Right atrium auricular region (tissue), 2 donors: ENCODE measurements at regions not wholly inside any gene's neighbourhood (a gene's known extent, or its start where the extent isn't known, plus 50 kb on each side); places are given as distances from the start of the nearest gene placed in this dataset.

Experiments
- DNase-seq: peaks from one replicate; pipeline ENCODE4 v3.0.0-alpha.2; 2019; ENCODE audit warnings: low spot score
- H3K27ac ChIP-seq, 2 donors: fragments of 200-600 bp; sonication (generic); 1 replicate in 1 of 2; 2 replicates in 1 of 2; pipeline ENCODE4 v1.5.1; 2016 to 2019
- H3K27me3 ChIP-seq, 2 donors: fragments of 200-600 bp; sonication (generic); one replicate each; pipeline versions ENCODE4 v1.5.1 to v1.6.0; 2017 to 2019
- H3K36me3 ChIP-seq: fragments of 200-600 bp; sonication (generic); one replicate; pipeline ENCODE4 v1.5.1; 2016
- H3K4me1 ChIP-seq, 2 donors: fragments of 200-600 bp; sonication (generic); one replicate each; pipeline versions ENCODE4 v1.5.1 to v1.6.0; 2017 to 2019
- H3K4me3 ChIP-seq, 2 donors: fragments of 200-600 bp; sonication (generic); 1 replicate in 1 of 2; 2 replicates in 1 of 2; pipeline ENCODE4 v1.5.1; 2017 to 2019; ENCODE audit warnings: mild to moderate bottlenecking in 1 of 2, moderate library complexity in 1 of 2
- H3K9me3 ChIP-seq, 2 donors: fragments of 200-600 bp; sonication (generic); one replicate each; pipeline ENCODE4 v1.5.1; 2019
- CTCF ChIP-seq, 2 donors: fragments of 200-600 bp; sonication (generic); IDR thresholded peaks; one replicate each; pipeline ENCODE4 v1.5.1; 2019; ENCODE audit warnings: antibody characterized with exemption in 2 of 2

- no peak overlapping the region for H3K27ac ChIP-seq
- H3K9me3 ChIP-seq: no peaks in the 10 kb centered on the region
- H3K36me3 ChIP-seq: no peaks in the 10 kb centered on the region
- no peak overlapping the region for H3K4me3 ChIP-seq
- no peak for TF ChIP-seq CTCF (IDR thresholded peaks at IDR 0.05)
- H3K27me3 ChIP-seq: no peaks in the 10 kb centered on the region
- H3K4me1 ChIP-seq: no peaks in the 10 kb centered on the region
- DNase-seq: no peak
Observed at GRCh38 chr7:19830604-19831003, 57.2 kb upstream of the TMEM196 start.
